K562 (cell line): ENCODE measurements at regions not wholly inside any gene's neighbourhood (a gene's known extent, or its start where the extent isn't known, plus 50 kb on each side); places are given as distances from the start of the nearest gene placed in this dataset.

Source experiments
- RBM34 ChIP-seq: fragments of 200-400 bp; formaldehyde crosslinking; IDR thresholded peaks from 2 replicates; pipeline ENCODE4 v1.6.1; 2018; ENCODE audit warnings: low read length, borderline replicate concordance; ENCODE audit not compliant: insufficient read depth
- SLC30A9 ChIP-seq: fragments of 250-450 bp; sonication (Bioruptor Pico); IDR thresholded peaks from 2 replicates; pipeline ENCODE4 v1.8.0; 2022; ENCODE audit warnings: mild to moderate bottlenecking, moderate library complexity
- ZNF175 ChIP-seq: fragments of 200-800 bp; sonication (Bioruptor generic); IDR thresholded peaks from 2 replicates; pipeline ENCODE4 v1.6.1; 2016; ENCODE audit warnings: low read depth, mild to moderate bottlenecking, missing genetic modification characterization, missing compliant biosample characterization
- ZNF232 ChIP-seq: sonication (generic); formaldehyde crosslinking; IDR thresholded peaks from 2 replicates; pipeline ENCODE4 v1.8.0; 2022; ENCODE audit warnings: mild to moderate bottlenecking, missing genetic modification reagents
- ZNF584 ChIP-seq: fragments of 200-800 bp; sonication (Bioruptor generic); IDR thresholded peaks from 2 replicates; pipeline ENCODE4 v1.6.1; 2016; ENCODE audit warnings: low read depth, mild to moderate bottlenecking, missing genetic modification characterization, missing compliant biosample characterization
- ZNF589 ChIP-seq: fragments of 200-800 bp; sonication (Bioruptor generic); IDR thresholded peaks from 2 replicates; pipeline ENCODE4 v1.6.1; 2016; ENCODE audit warnings: low read depth, missing genetic modification characterization, missing compliant biosample characterization
- TF ChIP-seq, protein P1 (sequence below): fragments of 250-450 bp; sonication (Bioruptor Pico); IDR thresholded peaks from 2 replicates; pipeline ENCODE4 v1.4.0; 2020

GRCh38 chr6:21390532-21391213 is 202.9 kb upstream of the SOX4 start (continued):
- no peak for TF ChIP-seq ZNF589 (CRISPR knock-in tag)
- TF ChIP-seq ZNF232 (CRISPR knock-in tag), result no peak
- no peak for TF ChIP-seq SLC30A9
- no peak for TF ChIP-seq RBM34
- TF ChIP-seq, protein P1, sequence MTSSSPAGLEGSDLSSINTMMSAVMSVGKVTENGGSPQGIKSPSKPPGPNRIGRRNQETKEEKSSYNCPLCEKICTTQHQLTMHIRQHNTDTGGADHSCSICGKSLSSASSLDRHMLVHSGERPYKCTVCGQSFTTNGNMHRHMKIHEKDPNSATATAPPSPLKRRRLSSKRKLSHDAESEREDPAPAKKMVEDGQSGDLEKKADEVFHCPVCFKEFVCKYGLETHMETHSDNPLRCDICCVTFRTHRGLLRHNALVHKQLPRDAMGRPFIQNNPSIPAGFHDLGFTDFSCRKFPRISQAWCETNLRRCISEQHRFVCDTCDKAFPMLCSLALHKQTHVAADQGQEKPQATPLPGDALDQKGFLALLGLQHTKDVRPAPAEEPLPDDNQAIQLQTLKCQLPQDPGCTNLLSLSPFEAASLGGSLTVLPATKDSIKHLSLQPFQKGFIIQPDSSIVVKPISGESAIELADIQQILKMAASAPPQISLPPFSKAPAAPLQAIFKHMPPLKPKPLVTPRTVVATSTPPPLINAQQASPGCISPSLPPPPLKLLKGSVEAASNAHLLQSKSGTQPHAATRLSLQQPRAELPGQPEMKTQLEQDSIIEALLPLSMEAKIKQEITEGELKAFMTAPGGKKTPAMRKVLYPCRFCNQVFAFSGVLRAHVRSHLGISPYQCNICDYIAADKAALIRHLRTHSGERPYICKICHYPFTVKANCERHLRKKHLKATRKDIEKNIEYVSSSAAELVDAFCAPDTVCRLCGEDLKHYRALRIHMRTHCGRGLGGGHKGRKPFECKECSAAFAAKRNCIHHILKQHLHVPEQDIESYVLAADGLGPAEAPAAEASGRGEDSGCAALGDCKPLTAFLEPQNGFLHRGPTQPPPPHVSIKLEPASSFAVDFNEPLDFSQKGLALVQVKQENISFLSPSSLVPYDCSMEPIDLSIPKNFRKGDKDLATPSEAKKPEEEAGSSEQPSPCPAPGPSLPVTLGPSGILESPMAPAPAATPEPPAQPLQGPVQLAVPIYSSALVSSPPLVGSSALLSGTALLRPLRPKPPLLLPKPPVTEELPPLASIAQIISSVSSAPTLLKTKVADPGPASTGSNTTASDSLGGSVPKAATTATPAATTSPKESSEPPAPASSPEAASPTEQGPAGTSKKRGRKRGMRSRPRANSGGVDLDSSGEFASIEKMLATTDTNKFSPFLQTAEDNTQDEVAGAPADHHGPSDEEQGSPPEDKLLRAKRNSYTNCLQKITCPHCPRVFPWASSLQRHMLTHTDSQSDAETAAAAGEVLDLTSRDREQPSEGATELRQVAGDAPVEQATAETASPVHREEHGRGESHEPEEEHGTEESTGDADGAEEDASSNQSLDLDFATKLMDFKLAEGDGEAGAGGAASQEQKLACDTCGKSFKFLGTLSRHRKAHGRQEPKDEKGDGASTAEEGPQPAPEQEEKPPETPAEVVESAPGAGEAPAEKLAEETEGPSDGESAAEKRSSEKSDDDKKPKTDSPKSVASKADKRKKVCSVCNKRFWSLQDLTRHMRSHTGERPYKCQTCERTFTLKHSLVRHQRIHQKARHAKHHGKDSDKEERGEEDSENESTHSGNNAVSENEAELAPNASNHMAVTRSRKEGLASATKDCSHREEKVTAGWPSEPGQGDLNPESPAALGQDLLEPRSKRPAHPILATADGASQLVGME (CRISPR knock-in tag), result no peak
- no peak for TF ChIP-seq ZNF584 (CRISPR knock-in tag)
- TF ChIP-seq ZNF175 (CRISPR knock-in tag), result no peak
- TF ChIP-seq, all 486 proteins: peak for 0
